WERI-Rb-1 (cell line): ENCODE measurements at regions not wholly inside any gene's neighbourhood (a gene's known extent, or its start where the extent isn't known, plus 50 kb on each side); places are given as distances from the start of the nearest gene placed in this dataset.

Source experiments
- DNase-seq: peaks from one replicate; pipeline ENCODE4 v3.0.0-alpha.2; 2020
- H3K27ac ChIP-seq: fragments of 250-450 bp; sonication (Bioruptor Pico); 2 replicates; pipeline ENCODE4 v1.5.1; 2020; ENCODE audit warnings: mild to moderate bottlenecking, moderate library complexity
- H3K27me3 ChIP-seq: fragments of 250-450 bp; sonication (Bioruptor Pico); 2 replicates; pipeline ENCODE4 v1.5.1; 2021; ENCODE audit warnings: mild to moderate bottlenecking, low read depth, moderate library complexity; ENCODE audit not compliant: insufficient read depth, severe bottlenecking
- H3K36me3 ChIP-seq: fragments of 250-450 bp; sonication (Bioruptor Pico); 2 replicates; pipeline ENCODE4 v1.5.1; 2020; ENCODE audit warnings: mild to moderate bottlenecking, moderate library complexity
- H3K4me3 ChIP-seq: 2 replicates; pipeline ENCODE4 v1.5.1; 2011; ENCODE audit warnings: low read depth, mild to moderate bottlenecking, control low read depth, low read length
- H3K9me3 ChIP-seq: fragments of 250-450 bp; sonication (Bioruptor Pico); 2 replicates; pipeline ENCODE4 v1.5.1; 2021; ENCODE audit warnings: mild to moderate bottlenecking, moderate library complexity; ENCODE audit not compliant: severe bottlenecking
- CTCF ChIP-seq: IDR thresholded peaks from 2 replicates; pipeline ENCODE4 v1.5.1; 2011; ENCODE audit warnings: low read depth, mild to moderate bottlenecking, control low read depth, inconsistent platforms, low read length

GRCh38 chr7:97275475-97275874 lies 158.0 kb downstream of the SDHAF3 start:
- Histone ChIP-seq H3K27me3 (no peaks in the 10 kb centered on the region), H3K4me3 (no peak overlapping the region), H3K36me3 (no peaks in the 10 kb centered on the region), H3K27ac (no peak overlapping the region), H3K9me3 (no peaks in the 10 kb centered on the region)
- no peak for TF ChIP-seq CTCF
- no peak for DNase-seq

GRCh38 chr7:97280950-97281349 lies 163.5 kb downstream of the SDHAF3 start:
- no peak for DNase-seq
- Histone ChIP-seq H3K27me3 (no peaks in the 10 kb centered on the region), H3K36me3 (no peaks in the 10 kb centered on the region), H3K4me3 (no peak overlapping the region), H3K27ac (no peak overlapping the region), H3K9me3 (no peaks in the 10 kb centered on the region)
- no peak for TF ChIP-seq CTCF

DNA sequence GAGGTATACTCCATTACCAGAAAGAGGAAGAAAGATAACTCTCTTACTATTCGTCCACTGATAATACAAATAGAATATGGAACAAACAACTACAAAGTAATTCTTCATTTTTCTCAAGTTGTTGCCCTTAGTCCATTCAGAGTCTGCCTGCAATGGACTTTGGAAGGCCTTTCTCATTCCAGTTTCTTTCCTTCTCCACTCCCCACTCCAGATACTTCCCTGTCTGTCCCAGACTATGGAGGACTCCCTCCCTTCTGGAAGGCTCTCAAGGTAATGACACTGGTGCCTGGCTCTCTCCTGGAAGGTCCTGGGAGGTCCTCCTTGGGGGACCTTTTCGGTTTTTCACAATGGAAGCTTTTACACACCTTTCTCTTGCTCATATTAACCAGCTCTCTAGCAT lies 167.8 kb downstream of the SDHAF3 start:
- no peak for DNase-seq
- H3K36me3 ChIP-seq = no peaks in the 10 kb centered on the region
- TF ChIP-seq CTCF = no peak
- no peaks in the 10 kb centered on the region for H3K27me3 ChIP-seq
- H3K27ac ChIP-seq = no peak overlapping the region
- H3K9me3 ChIP-seq = no peaks in the 10 kb centered on the region
- no peak overlapping the region for H3K4me3 ChIP-seq

DNA sequence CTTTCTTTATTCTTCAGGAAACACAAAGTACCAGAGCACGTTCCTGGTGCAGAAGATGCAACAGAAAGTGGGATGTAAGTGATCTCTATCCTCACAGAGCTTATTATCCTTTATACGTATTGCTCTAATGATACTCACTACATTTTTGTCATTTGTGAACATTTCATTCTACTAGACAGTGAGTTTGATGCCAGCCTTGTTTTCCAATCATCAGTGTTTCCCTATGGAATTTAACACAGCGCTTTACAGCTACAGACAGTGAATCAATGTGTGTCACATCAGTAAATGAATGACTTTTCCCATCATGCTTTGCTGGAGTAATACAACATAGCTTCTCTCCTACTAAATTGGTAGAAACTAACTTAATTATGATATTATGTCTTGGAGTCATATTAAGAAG lies 175.5 kb downstream of the SDHAF3 start:
- H3K36me3 ChIP-seq = no peaks in the 10 kb centered on the region
- no peaks in the 10 kb centered on the region for H3K9me3 ChIP-seq
- no peak for DNase-seq
- no peak overlapping the region for H3K27ac ChIP-seq
- no peak overlapping the region for H3K4me3 ChIP-seq
- no peak for TF ChIP-seq CTCF
- H3K27me3 ChIP-seq = peaks cover 2% of the 10 kb centered on the region

- H3K27ac ChIP-seq = no peak overlapping the region
- TF ChIP-seq CTCF = no peak
- no peaks in the 10 kb centered on the region for H3K36me3 ChIP-seq
- H3K4me3 ChIP-seq = no peak overlapping the region
- peaks cover 3% of the 10 kb centered on the region for H3K27me3 ChIP-seq
- DNase-seq = no peak
- H3K9me3 ChIP-seq = no peaks in the 10 kb centered on the region
These were observed 181.1 kb downstream of the SDHAF3 start for GRCh38 chr7:97298561-97298960.

DNA sequence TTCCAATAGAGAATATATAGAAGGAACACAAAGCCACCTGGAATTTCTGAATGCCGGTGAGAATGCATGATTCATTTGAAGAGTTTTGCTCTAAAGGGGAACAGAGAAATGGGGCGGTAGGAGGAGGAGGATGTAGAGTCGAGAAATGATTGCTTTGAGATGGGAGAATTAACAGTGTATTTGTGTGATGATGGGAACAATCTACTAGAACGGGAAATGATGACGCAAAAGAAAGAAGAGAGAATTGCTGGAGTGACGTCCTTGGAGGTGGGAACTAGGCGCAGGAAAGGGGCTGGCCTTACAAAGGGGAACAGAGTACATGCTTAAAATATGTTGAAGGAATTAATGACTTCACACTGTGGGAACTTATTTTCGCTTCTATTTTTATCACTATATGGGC lies 188.1 kb downstream of the SDHAF3 start:
- DNase-seq = no peak
- Histone ChIP-seq H3K9me3 (no peaks in the 10 kb centered on the region), H3K27me3 (no peaks in the 10 kb centered on the region), H3K4me3 (no peak overlapping the region), H3K27ac (no peak overlapping the region), H3K36me3 (no peaks in the 10 kb centered on the region)
- TF ChIP-seq CTCF = no peak
